WTC11 (cell line): ENCODE measurements at regions not wholly inside any gene's neighbourhood (a gene's known extent, or its start where the extent isn't known, plus 50 kb on each side); places are given as distances from the start of the nearest gene placed in this dataset.

Source experiments
- ATF3 ChIP-seq: sonication (generic); formaldehyde crosslinking; conservative IDR thresholded peaks from 2 replicates; pipeline ENCODE4 v1.8.1; 2022; ENCODE audit warnings: mild to moderate bottlenecking, missing genetic modification reagents
- CTCF ChIP-seq: fragments of 200-600 bp; IDR thresholded peaks from 2 replicates; pipeline ENCODE4 v1.8.0; 2022; ENCODE audit warnings: antibody characterized with exemption
- JUN ChIP-seq: sonication (generic); formaldehyde crosslinking; IDR thresholded peaks from 2 replicates; pipeline ENCODE4 v1.8.0; 2023; ENCODE audit warnings: mild to moderate bottlenecking, missing genetic modification reagents
- MAX ChIP-seq: sonication (generic); formaldehyde crosslinking; IDR thresholded peaks from 2 replicates; pipeline ENCODE4 v1.8.0; 2022; ENCODE audit warnings: mild to moderate bottlenecking, missing genetic modification reagents
- NR1H2 ChIP-seq: sonication (generic); formaldehyde crosslinking; IDR thresholded peaks from 2 replicates; pipeline ENCODE4 v1.9.0; 2021; ENCODE audit warnings: mild to moderate bottlenecking, moderate library complexity, missing genetic modification reagents
- NR2C2 ChIP-seq: sonication (generic); formaldehyde crosslinking; IDR thresholded peaks from 2 replicates; pipeline ENCODE4 v1.8.0; 2022; ENCODE audit warnings: mild to moderate bottlenecking, missing genetic modification reagents
- SMAD4 ChIP-seq: sonication (generic); formaldehyde crosslinking; IDR thresholded peaks from 2 replicates; pipeline ENCODE4 v1.8.0; 2022; ENCODE audit warnings: mild to moderate bottlenecking, missing genetic modification reagents
- SOX15 ChIP-seq: fragments of 250-450 bp; sonication (Bioruptor Pico); IDR thresholded peaks from 2 replicates; pipeline ENCODE4 v1.9.0; 2021; ENCODE audit warnings: mild to moderate bottlenecking
- USF2 ChIP-seq: sonication (generic); formaldehyde crosslinking; IDR thresholded peaks from 2 replicates; pipeline ENCODE4 v1.8.1; 2023; ENCODE audit warnings: mild to moderate bottlenecking, missing genetic modification reagents, moderate library complexity
- ZNF121 ChIP-seq: sonication (generic); formaldehyde crosslinking; IDR thresholded peaks from 2 replicates; pipeline ENCODE4 v1.8.0; 2023; ENCODE audit warnings: missing genetic modification reagents

GRCh38 chr20:57879779-57880570, 170.2 kb upstream of the PMEPA1 start:
- TF ChIP-seq CTCF (no peak), NR2C2 (CRISPR knock-in tag) (no peak), ATF3 (no peak), MAX (no peak), JUN (no peak), SMAD4 (no peak), USF2 (no peak), SOX15 (CRISPR knock-in tag) (no peak), ZNF121 (CRISPR knock-in tag) (no peak), NR1H2 (no peak)
